ENCODE measurements at regions not wholly inside any gene's neighbourhood (a gene's known extent, or its start where the extent isn't known, plus 50 kb on each side); places are given as distances from the start of the nearest gene placed in this dataset.

DNA sequence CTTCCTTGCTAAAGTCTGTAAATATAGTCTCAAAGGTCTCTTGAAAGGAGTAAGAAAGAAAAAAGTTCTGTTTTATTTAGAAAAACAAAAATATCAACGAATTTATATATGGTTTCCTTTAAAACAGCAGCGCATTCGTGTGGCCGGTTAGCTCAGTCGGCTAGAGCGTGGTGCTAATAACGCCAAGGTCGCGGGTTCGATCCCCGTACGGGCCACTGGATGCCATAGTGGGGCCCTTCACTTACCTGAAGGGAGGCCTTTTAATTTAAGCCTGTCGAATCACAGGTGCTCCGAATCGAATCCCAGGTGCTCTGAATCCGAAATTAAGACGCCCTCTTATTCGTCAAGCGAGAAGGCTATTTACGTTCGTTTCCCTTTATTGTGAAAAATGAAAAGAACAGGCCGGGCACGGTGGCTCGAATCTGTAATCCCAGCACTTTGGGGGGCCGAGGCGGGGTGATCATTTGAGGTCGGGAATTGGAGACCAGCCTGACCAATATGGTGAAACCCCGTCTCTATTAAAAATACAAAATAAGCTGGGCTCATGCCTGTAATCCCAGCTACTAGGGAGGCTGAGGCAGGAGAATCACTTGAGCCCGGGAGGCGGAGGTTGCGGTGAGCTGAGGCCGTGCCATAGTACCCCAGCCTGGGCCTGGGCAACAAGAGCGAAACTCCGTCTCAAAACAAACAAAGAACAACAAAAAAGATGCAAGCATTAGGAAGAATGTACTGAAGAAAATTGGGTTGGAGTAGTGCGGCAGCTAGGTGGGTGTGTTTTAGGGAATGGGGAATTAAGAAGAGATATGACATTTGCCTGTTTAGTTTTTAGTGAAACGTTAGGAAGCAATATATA is 195.8 kb upstream of the ZNF184 start (continued):
- TF ChIP-seq ELF3 (CRISPR knock-in tag; IDR thresholded peaks at IDR 0.05): 0 out of 2 replicates have a peak, but pooled peaks have one; percentile 22
- TF ChIP-seq, protein P1, sequence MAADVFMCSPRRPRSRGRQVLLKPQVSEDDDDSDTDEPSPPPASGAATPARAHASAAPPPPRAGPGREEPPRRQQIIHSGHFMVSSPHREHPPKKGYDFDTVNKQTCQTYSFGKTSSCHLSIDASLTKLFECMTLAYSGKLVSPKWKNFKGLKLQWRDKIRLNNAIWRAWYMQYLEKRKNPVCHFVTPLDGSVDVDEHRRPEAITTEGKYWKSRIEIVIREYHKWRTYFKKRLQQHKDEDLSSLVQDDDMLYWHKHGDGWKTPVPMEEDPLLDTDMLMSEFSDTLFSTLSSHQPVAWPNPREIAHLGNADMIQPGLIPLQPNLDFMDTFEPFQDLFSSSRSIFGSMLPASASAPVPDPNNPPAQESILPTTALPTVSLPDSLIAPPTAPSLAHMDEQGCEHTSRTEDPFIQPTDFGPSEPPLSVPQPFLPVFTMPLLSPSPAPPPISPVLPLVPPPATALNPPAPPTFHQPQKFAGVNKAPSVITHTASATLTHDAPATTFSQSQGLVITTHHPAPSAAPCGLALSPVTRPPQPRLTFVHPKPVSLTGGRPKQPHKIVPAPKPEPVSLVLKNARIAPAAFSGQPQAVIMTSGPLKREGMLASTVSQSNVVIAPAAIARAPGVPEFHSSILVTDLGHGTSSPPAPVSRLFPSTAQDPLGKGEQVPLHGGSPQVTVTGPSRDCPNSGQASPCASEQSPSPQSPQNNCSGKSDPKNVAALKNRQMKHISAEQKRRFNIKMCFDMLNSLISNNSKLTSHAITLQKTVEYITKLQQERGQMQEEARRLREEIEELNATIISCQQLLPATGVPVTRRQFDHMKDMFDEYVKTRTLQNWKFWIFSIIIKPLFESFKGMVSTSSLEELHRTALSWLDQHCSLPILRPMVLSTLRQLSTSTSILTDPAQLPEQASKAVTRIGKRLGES (CRISPR knock-in tag; IDR thresholded peaks at IDR 0.05; ENCODE audit: borderline replicate concordance): no peak
- TF ChIP-seq, protein P2, sequence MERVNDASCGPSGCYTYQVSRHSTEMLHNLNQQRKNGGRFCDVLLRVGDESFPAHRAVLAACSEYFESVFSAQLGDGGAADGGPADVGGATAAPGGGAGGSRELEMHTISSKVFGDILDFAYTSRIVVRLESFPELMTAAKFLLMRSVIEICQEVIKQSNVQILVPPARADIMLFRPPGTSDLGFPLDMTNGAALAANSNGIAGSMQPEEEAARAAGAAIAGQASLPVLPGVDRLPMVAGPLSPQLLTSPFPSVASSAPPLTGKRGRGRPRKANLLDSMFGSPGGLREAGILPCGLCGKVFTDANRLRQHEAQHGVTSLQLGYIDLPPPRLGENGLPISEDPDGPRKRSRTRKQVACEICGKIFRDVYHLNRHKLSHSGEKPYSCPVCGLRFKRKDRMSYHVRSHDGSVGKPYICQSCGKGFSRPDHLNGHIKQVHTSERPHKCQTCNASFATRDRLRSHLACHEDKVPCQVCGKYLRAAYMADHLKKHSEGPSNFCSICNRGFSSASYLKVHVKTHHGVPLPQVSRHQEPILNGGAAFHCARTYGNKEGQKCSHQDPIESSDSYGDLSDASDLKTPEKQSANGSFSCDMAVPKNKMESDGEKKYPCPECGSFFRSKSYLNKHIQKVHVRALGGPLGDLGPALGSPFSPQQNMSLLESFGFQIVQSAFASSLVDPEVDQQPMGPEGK (CRISPR knock-in tag; IDR thresholded peaks at IDR 0.05): peak; percentile 48; the same call in 1 of the 2 replicates
- TF ChIP-seq, protein P3, sequence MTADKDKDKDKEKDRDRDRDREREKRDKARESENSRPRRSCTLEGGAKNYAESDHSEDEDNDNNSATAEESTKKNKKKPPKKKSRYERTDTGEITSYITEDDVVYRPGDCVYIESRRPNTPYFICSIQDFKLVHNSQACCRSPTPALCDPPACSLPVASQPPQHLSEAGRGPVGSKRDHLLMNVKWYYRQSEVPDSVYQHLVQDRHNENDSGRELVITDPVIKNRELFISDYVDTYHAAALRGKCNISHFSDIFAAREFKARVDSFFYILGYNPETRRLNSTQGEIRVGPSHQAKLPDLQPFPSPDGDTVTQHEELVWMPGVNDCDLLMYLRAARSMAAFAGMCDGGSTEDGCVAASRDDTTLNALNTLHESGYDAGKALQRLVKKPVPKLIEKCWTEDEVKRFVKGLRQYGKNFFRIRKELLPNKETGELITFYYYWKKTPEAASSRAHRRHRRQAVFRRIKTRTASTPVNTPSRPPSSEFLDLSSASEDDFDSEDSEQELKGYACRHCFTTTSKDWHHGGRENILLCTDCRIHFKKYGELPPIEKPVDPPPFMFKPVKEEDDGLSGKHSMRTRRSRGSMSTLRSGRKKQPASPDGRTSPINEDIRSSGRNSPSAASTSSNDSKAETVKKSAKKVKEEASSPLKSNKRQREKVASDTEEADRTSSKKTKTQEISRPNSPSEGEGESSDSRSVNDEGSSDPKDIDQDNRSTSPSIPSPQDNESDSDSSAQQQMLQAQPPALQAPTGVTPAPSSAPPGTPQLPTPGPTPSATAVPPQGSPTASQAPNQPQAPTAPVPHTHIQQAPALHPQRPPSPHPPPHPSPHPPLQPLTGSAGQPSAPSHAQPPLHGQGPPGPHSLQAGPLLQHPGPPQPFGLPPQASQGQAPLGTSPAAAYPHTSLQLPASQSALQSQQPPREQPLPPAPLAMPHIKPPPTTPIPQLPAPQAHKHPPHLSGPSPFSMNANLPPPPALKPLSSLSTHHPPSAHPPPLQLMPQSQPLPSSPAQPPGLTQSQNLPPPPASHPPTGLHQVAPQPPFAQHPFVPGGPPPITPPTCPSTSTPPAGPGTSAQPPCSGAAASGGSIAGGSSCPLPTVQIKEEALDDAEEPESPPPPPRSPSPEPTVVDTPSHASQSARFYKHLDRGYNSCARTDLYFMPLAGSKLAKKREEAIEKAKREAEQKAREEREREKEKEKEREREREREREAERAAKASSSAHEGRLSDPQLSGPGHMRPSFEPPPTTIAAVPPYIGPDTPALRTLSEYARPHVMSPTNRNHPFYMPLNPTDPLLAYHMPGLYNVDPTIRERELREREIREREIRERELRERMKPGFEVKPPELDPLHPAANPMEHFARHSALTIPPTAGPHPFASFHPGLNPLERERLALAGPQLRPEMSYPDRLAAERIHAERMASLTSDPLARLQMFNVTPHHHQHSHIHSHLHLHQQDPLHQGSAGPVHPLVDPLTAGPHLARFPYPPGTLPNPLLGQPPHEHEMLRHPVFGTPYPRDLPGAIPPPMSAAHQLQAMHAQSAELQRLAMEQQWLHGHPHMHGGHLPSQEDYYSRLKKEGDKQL (CRISPR knock-in tag; IDR thresholded peaks at IDR 0.05; ENCODE audit: low read depth): no peak
- TF ChIP-seq, protein P4, sequence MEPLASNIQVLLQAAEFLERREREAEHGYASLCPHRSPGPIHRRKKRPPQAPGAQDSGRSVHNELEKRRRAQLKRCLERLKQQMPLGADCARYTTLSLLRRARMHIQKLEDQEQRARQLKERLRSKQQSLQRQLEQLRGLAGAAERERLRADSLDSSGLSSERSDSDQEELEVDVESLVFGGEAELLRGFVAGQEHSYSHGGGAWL (CRISPR knock-in tag; IDR thresholded peaks at IDR 0.05): no peak
- no peak for TF ChIP-seq ZNF432 (CRISPR knock-in tag; IDR thresholded peaks at IDR 0.05; ENCODE audit: borderline replicate concordance)
- TF ChIP-seq HDAC6 (IDR thresholded peaks at IDR 0.05; ENCODE audit: low read depth, low read length): no peak
- TF ChIP-seq ZNF350 (CRISPR knock-in tag; IDR thresholded peaks at IDR 0.05; ENCODE audit: borderline replicate concordance, low read depth): peak; percentile 32; the same call in 1 of the 2 replicates
- no peak for TF ChIP-seq ZNF337 (CRISPR knock-in tag; IDR thresholded peaks at IDR 0.05; ENCODE audit: borderline replicate concordance, low read depth)
- TF ChIP-seq, protein P5, sequence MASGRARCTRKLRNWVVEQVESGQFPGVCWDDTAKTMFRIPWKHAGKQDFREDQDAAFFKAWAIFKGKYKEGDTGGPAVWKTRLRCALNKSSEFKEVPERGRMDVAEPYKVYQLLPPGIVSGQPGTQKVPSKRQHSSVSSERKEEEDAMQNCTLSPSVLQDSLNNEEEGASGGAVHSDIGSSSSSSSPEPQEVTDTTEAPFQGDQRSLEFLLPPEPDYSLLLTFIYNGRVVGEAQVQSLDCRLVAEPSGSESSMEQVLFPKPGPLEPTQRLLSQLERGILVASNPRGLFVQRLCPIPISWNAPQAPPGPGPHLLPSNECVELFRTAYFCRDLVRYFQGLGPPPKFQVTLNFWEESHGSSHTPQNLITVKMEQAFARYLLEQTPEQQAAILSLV (CRISPR knock-in tag; IDR thresholded peaks at IDR 0.05; ENCODE audit: borderline replicate concordance): 0 out of 2 replicates have a peak, but pooled peaks have one; percentile 58
- TF ChIP-seq NFKB2 (CRISPR knock-in tag; IDR thresholded peaks at IDR 0.05; ENCODE audit: borderline replicate concordance): peak; percentile 40; the same call in 1 of the 2 replicates
- TF ChIP-seq, protein P6, sequence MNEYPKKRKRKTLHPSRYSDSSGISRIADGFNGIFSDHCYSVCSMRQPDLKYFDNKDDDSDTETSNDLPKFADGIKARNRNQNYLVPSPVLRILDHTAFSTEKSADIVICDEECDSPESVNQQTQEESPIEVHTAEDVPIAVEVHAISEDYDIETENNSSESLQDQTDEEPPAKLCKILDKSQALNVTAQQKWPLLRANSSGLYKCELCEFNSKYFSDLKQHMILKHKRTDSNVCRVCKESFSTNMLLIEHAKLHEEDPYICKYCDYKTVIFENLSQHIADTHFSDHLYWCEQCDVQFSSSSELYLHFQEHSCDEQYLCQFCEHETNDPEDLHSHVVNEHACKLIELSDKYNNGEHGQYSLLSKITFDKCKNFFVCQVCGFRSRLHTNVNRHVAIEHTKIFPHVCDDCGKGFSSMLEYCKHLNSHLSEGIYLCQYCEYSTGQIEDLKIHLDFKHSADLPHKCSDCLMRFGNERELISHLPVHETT (CRISPR knock-in tag; conservative IDR thresholded peaks at IDR 0.05): no peak
- no peak for TF ChIP-seq U2AF2 (IDR thresholded peaks at IDR 0.05; ENCODE audit: low read depth, low read length)
- TF ChIP-seq SIN3B (IDR thresholded peaks at IDR 0.05; ENCODE audit: low read length): no peak; the same call in 1 of the 2 replicates

Data from HepG2 (cell line).